ENCODE measurements at regions not wholly inside any gene's neighbourhood (a gene's known extent, or its start where the extent isn't known, plus 50 kb on each side); places are given as distances from the start of the nearest gene placed in this dataset.

DNA sequence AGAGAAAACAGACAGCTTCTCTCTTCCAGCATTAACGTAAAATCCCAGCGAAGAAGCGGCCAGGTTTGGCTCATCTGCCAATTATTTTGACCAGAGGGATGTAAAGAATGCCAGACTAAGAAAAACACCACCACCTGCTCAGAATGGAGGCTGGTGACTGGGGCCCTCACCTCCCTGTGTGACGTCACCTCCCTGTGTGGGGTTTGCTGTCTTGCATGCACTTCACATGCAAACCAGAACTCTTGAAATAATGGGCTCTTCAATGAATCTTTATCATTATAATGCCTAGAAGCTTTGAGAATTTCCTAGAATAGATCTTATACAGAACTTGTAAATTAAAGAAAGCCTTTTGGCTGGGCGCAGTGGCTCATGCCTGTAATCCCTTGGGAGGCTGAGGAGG, 101.8 kb upstream of the WAC start:
- intact Hi-C loops (cut with DNase I) = loop anchor here (10.0 kb wide), 1 partner anchor 874 kb away; no protein-coding TSS in a partner anchor
- H3K4me1 ChIP-seq (replicated peaks) = no peaks in the 10 kb centered on the region
- H3K36me3 ChIP-seq = no peaks in the 10 kb centered on the region
- H3K27me3 ChIP-seq (replicated peaks; ENCODE audit: insufficient read depth) = no peaks in the 10 kb centered on the region
- no peak for DNase-seq (ENCODE audit: low spot score)
- H3K27ac ChIP-seq = no peak overlapping the region
- H3K9me3 ChIP-seq = no peaks in the 10 kb centered on the region
- WGBS = 73% methylated on average over 5 of the region's 5 CpGs
- TF ChIP-seq POLR2A (IDR thresholded peaks at IDR 0.05) (no peak), POLR2AphosphoS5 (IDR thresholded peaks at IDR 0.05) (no peak)
- TF ChIP-seq, protein P1, sequence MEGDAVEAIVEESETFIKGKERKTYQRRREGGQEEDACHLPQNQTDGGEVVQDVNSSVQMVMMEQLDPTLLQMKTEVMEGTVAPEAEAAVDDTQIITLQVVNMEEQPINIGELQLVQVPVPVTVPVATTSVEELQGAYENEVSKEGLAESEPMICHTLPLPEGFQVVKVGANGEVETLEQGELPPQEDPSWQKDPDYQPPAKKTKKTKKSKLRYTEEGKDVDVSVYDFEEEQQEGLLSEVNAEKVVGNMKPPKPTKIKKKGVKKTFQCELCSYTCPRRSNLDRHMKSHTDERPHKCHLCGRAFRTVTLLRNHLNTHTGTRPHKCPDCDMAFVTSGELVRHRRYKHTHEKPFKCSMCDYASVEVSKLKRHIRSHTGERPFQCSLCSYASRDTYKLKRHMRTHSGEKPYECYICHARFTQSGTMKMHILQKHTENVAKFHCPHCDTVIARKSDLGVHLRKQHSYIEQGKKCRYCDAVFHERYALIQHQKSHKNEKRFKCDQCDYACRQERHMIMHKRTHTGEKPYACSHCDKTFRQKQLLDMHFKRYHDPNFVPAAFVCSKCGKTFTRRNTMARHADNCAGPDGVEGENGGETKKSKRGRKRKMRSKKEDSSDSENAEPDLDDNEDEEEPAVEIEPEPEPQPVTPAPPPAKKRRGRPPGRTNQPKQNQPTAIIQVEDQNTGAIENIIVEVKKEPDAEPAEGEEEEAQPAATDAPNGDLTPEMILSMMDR (IDR thresholded peaks at IDR 0.05) = no peak
- H3K4me3 ChIP-seq = no peak overlapping the region

- peak; percentile 47 for DNase-seq (ENCODE audit: low spot score)
- WGBS = 3% methylated on average over 9 of the region's 9 CpGs
These were observed 100.7 kb upstream of the WAC start for GRCh38 chr10:28432210-28432676.

DNA sequence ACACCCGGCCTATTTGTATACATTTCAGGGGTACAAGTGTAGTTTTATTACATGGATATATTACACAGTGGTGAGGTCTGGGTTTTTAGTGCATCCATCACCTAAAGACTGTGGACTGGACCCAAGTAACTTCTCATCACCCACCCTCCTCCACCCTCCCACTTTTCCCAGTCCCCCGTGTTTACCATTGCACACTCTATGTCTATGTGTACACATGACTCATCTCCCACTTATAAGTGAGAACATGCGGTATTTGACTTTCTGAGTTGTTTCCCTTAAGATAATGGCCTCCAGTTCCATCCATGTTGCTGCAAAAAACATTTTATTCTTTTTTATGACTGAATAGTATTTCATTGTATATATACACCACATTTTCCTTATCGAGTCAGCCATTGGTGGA, 98.9 kb upstream of the WAC start:
- TF ChIP-seq POLR2A (IDR thresholded peaks at IDR 0.05) (no peak), POLR2AphosphoS5 (IDR thresholded peaks at IDR 0.05) (no peak)
- TF ChIP-seq, protein P1 (IDR thresholded peaks at IDR 0.05) = no peak
- WGBS = 60% methylated on average over 4 of the region's 4 CpGs
- intact Hi-C loops (cut with DNase I) = loop anchor here (10.0 kb wide), 1 partner anchor 871 kb away; no protein-coding TSS in a partner anchor

More at GRCh38 chr10:28432210-28432676, 100.7 kb upstream of the WAC start:
- intact Hi-C loops (cut with DNase I) = loop anchor here (10.0 kb wide), 1 partner anchor 873 kb away; no protein-coding TSS in a partner anchor
- no peak overlapping the region for H3K4me3 ChIP-seq
- TF ChIP-seq, protein P1 (IDR thresholded peaks at IDR 0.05) = peak in 3 of 4 experiments; percentile 58 to 76 (median 72)
- peak; percentile 41 for TF ChIP-seq POLR2AphosphoS5 (IDR thresholded peaks at IDR 0.05)
- no peak for TF ChIP-seq POLR2A (IDR thresholded peaks at IDR 0.05)
- no peak overlapping the region for H3K27ac ChIP-seq
- H3K4me1 ChIP-seq (replicated peaks) = no peaks in the 10 kb centered on the region
- no peaks in the 10 kb centered on the region for H3K9me3 ChIP-seq
- no peaks in the 10 kb centered on the region for H3K36me3 ChIP-seq
- H3K27me3 ChIP-seq (replicated peaks; ENCODE audit: insufficient read depth) = no peaks in the 10 kb centered on the region

DNA sequence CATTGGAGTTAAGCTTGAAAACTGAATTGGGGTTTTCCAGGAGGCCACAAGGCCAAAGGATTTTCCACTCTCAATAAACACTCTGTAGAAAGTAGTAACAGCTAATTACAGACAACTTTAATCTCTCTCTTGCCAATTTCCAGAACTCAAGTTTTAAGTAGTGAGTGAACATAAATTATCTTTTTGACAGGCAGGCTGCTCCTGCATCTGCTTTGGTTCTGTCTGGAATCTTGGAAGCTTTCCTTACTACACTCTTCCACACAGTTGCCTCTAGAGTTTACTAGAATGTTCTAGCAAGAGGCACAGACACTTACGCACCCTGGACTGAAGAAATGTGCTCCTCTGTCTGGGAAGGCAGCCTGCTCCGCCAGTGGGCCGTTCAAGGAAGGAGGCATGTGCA, 90.5 kb upstream of the WAC start:
- Histone ChIP-seq H3K4me1 (replicated peaks) (no peaks in the 10 kb centered on the region), H3K27me3 (replicated peaks; ENCODE audit: insufficient read depth) (no peaks in the 10 kb centered on the region), H3K4me3 (no peak overlapping the region), H3K36me3 (no peaks in the 10 kb centered on the region), H3K27ac (no peak overlapping the region), H3K9me3 (no peaks in the 10 kb centered on the region)
- DNase-seq (ENCODE audit: low spot score) = no peak
- 64% methylated on average over 3 of the region's 3 CpGs for WGBS
- intact Hi-C loops (cut with DNase I) = no loop called here
- TF ChIP-seq, protein P1 (IDR thresholded peaks at IDR 0.05) = no peak
- TF ChIP-seq POLR2A (IDR thresholded peaks at IDR 0.05) = no peak
- TF ChIP-seq POLR2AphosphoS5 (IDR thresholded peaks at IDR 0.05) = no peak

More for the DNA sequence above, 98.9 kb upstream of the WAC start:
- Histone ChIP-seq H3K9me3 (no peaks in the 10 kb centered on the region), H3K4me1 (replicated peaks) (no peaks in the 10 kb centered on the region), H3K27ac (no peak overlapping the region), H3K4me3 (no peak overlapping the region), H3K27me3 (replicated peaks; ENCODE audit: insufficient read depth) (no peaks in the 10 kb centered on the region), H3K36me3 (no peaks in the 10 kb centered on the region)
- no peak for DNase-seq (ENCODE audit: low spot score)

DNA sequence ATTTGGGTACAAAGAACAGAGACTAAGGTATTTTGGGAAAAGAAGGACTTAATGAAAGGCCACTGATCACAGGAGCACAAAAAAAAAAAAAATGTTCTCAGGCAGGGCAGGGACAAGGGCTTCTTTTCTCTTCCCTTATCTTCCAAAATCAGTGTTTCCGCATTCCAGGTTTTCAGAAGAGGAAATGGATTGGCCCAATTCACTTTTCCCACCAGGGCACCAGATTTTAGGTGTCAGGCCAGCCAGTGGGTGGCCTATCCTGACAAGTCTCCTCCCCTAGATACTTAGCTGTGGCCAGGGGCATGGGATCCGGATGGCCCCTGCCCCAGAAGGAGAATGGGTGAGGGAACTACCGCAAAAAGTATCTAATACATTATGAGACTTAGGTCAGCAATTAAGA, 88.9 kb upstream of the WAC start:
- DNase-seq (ENCODE audit: low spot score) = no peak
- 74% methylated on average over 3 of the region's 3 CpGs for WGBS
- intact Hi-C loops (cut with DNase I) = no loop called here
- Histone ChIP-seq H3K36me3 (no peaks in the 10 kb centered on the region), H3K27me3 (replicated peaks; ENCODE audit: insufficient read depth) (no peaks in the 10 kb centered on the region), H3K4me1 (replicated peaks) (no peaks in the 10 kb centered on the region), H3K27ac (no peak overlapping the region), H3K9me3 (no peaks in the 10 kb centered on the region), H3K4me3 (no peak overlapping the region)
- TF ChIP-seq, protein P1 (IDR thresholded peaks at IDR 0.05) = no peak
- no peak for TF ChIP-seq POLR2A (IDR thresholded peaks at IDR 0.05)
- TF ChIP-seq POLR2AphosphoS5 (IDR thresholded peaks at IDR 0.05) = no peak
